ENCODE measurements at regions not wholly inside any gene's neighbourhood (a gene's known extent, or its start where the extent isn't known, plus 50 kb on each side); places are given as distances from the start of the nearest gene placed in this dataset.

- no peaks in the 10 kb centered on the region for H3K4me1 ChIP-seq (ENCODE audit: insufficient read depth, low read length)
- no peak overlapping the region for H2BK15ac ChIP-seq (ENCODE audit: low read depth, low read length)
- Mint-ChIP-seq H3K4me1 (no peaks in the 10 kb centered on the region), H3K4me3 (no peak overlapping the region), H3K27ac (no peak overlapping the region), H3K36me3 (ENCODE audit: insufficient read depth in 1 of 3, low read depth in 3 of 3) (no peaks in the 10 kb centered on the region), H3K27me3 (ENCODE audit: low read depth) (peaks cover 5% of the 10 kb centered on the region), H3K9me3 (no peaks in the 10 kb centered on the region)
- no peak overlapping the region for H3K23ac ChIP-seq (ENCODE audit: insufficient read length, low read depth, low read length)
- no peak overlapping the region for H3K18ac ChIP-seq (ENCODE audit: insufficient read length, low read depth, low read length)
- H2AFZ ChIP-seq (ENCODE audit: low read length) = no peak overlapping the region
- H3K79me2 ChIP-seq (ENCODE audit: insufficient read depth, low read length) = no peaks in the 10 kb centered on the region
- H3K9ac ChIP-seq (ENCODE audit: extremely low read depth, insufficient read length, low read length) = no peak overlapping the region
- no peaks in the 10 kb centered on the region for H3K27me3 ChIP-seq (ENCODE audit: insufficient read depth, low read length)
- no peak overlapping the region for H3T11ph ChIP-seq (ENCODE audit: low read length)
- no peak for TF ChIP-seq CTCF (conservative IDR thresholded peaks at IDR 0.05)
- H3K23me2 ChIP-seq (ENCODE audit: insufficient read length, low read depth, low read length, poor library complexity, severe bottlenecking) = no peaks in the 10 kb centered on the region
- H3K56ac ChIP-seq (ENCODE audit: insufficient read length, low read depth, low read length) = no peak overlapping the region
- H3K4me2 ChIP-seq (ENCODE audit: insufficient read depth, insufficient read length, low read length) = no peak overlapping the region
- H2AK5ac ChIP-seq (ENCODE audit: insufficient read length, low read length) = no peak overlapping the region
- no peak for DNase-seq
- H3K14ac ChIP-seq (ENCODE audit: insufficient read depth, low read length) = no peak overlapping the region
- no peak overlapping the region for H4K5ac ChIP-seq (ENCODE audit: insufficient read length, low read depth, low read length)
- H4K91ac ChIP-seq (ENCODE audit: insufficient read length, low read depth, low read length) = no peak overlapping the region
- H2BK120ac ChIP-seq (ENCODE audit: low read depth, low read length, poor library complexity, severe bottlenecking) = no peak overlapping the region
- no peak overlapping the region for H2BK5ac ChIP-seq (ENCODE audit: insufficient read length, low read length)
- H2BK12ac ChIP-seq (ENCODE audit: insufficient read length, low read depth, low read length) = no peak overlapping the region
- H3K4ac ChIP-seq (ENCODE audit: low read depth, low read length) = no peak overlapping the region
- H2BK20ac ChIP-seq (ENCODE audit: low read depth, low read length, poor library complexity, severe bottlenecking) = no peak overlapping the region
- H3K79me1 ChIP-seq (ENCODE audit: insufficient read depth, low read depth, low read length, poor library complexity, severe bottlenecking) = no peaks in the 10 kb centered on the region
- no peak overlapping the region for H3K27ac ChIP-seq (ENCODE audit: insufficient read length, low read depth, low read length)
- no peaks in the 10 kb centered on the region for H4K20me1 ChIP-seq (ENCODE audit: control insufficient read depth, insufficient read depth, insufficient read length)
- H3K9me3 ChIP-seq (ENCODE audit: control insufficient read depth, low read depth, low read length) = no peaks in the 10 kb centered on the region
- no peak overlapping the region for H4K8ac ChIP-seq (replicated peaks; ENCODE audit: insufficient read length, low read depth, low read length)
Measured at GRCh38 chr4:155599596-155599995, 67.1 kb upstream of the GUCY1A1 start.

Measured in H9 (cell line).